ENCODE measurements at regions not wholly inside any gene's neighbourhood (a gene's known extent, or its start where the extent isn't known, plus 50 kb on each side); places are given as distances from the start of the nearest gene placed in this dataset.

GRCh38 chr7:96605045-96605716, 104.5 kb downstream of the SEM1 start:
- Mint-ChIP-seq H3K4me1 (no peaks in the 10 kb centered on the region), H3K27me3 (ENCODE audit: insufficient read depth, low read depth) (no peaks in the 10 kb centered on the region), H3K9me3 (no peaks in the 10 kb centered on the region), H3K36me3 (no peaks in the 10 kb centered on the region), H3K4me3 (no peak overlapping the region), H3K27ac (no peak overlapping the region)
- H3K27ac ChIP-seq, result no peak overlapping the region
- no peak for DNase-seq (ENCODE audit: low spot score)
- H3K36me3 ChIP-seq, result no peaks in the 10 kb centered on the region
- H3K4me1 ChIP-seq, result no peaks in the 10 kb centered on the region
- H3F3A ChIP-seq (ENCODE audit: low read depth), result no peaks in the 10 kb centered on the region
- H3K4me3 ChIP-seq, result no peak overlapping the region
- TF ChIP-seq EZH2 (IDR thresholded peaks at IDR 0.05) (no peak), EZH2phosphoT487 (IDR thresholded peaks at IDR 0.05) (no peak), CTCF (IDR thresholded peaks at IDR 0.05) (no peak)
- no peaks in the 10 kb centered on the region for H3K27me3 ChIP-seq
- no peaks in the 10 kb centered on the region for H3K79me2 ChIP-seq (ENCODE audit: low read depth)
- no peaks in the 10 kb centered on the region for H3K9me3 ChIP-seq (ENCODE audit: low read depth)
- no peaks in the 10 kb centered on the region for H4K20me1 ChIP-seq (ENCODE audit: low read depth)
- H2AFZ ChIP-seq (replicated peaks), result no peak overlapping the region
- no peak overlapping the region for H3K9ac ChIP-seq
- H3K4me2 ChIP-seq, result no peak overlapping the region

GRCh38 chr7:96599288-96599936, 110.2 kb downstream of the SEM1 start:
- Histone ChIP-seq H3K4me2 (peak overlapping the region; percentile 34), H3K27me3 (no peaks in the 10 kb centered on the region), H3K9me3 (ENCODE audit: low read depth) (no peaks in the 10 kb centered on the region), H4K20me1 (ENCODE audit: low read depth) (no peaks in the 10 kb centered on the region), H3K9ac (no peak overlapping the region), H3K27ac (peak overlapping the region; percentile 74), H3F3A (ENCODE audit: low read depth) (peaks cover 15% of the 10 kb centered on the region), H3K4me3 (no peak overlapping the region), H3K4me1 (peaks cover 34% of the 10 kb centered on the region), H3K79me2 (ENCODE audit: low read depth) (no peaks in the 10 kb centered on the region), H3K36me3 (peaks cover 3% of the 10 kb centered on the region), H2AFZ (replicated peaks) (peak overlapping the region; percentile 64)
- Mint-ChIP-seq H3K27ac (peak overlapping the region; percentile 85), H3K27me3 (ENCODE audit: insufficient read depth, low read depth) (no peaks in the 10 kb centered on the region), H3K4me3 (no peak overlapping the region), H3K36me3 (no peaks in the 10 kb centered on the region), H3K9me3 (no peaks in the 10 kb centered on the region), H3K4me1 (peaks cover 36% of the 10 kb centered on the region)
- DNase-seq (ENCODE audit: low spot score), result peak; percentile 31
- no peak for TF ChIP-seq CTCF (IDR thresholded peaks at IDR 0.05)
- no peak for TF ChIP-seq EZH2 (IDR thresholded peaks at IDR 0.05)
- no peak for TF ChIP-seq EZH2phosphoT487 (IDR thresholded peaks at IDR 0.05)

GRCh38 chr7:96598421-96598820, 111.2 kb downstream of the SEM1 start:
- Histone ChIP-seq H3K9ac (no peak overlapping the region), H3K79me2 (ENCODE audit: low read depth) (no peaks in the 10 kb centered on the region), H3F3A (ENCODE audit: low read depth) (peaks cover 15% of the 10 kb centered on the region), H3K4me1 (peaks cover 34% of the 10 kb centered on the region), H3K36me3 (peaks cover 3% of the 10 kb centered on the region), H3K27me3 (no peaks in the 10 kb centered on the region), H3K4me2 (peak overlapping the region; percentile 34), H2AFZ (replicated peaks) (no peak overlapping the region), H4K20me1 (ENCODE audit: low read depth) (no peaks in the 10 kb centered on the region), H3K4me3 (no peak overlapping the region), H3K9me3 (ENCODE audit: low read depth) (no peaks in the 10 kb centered on the region), H3K27ac (peak overlapping the region; percentile 74)
- Mint-ChIP-seq H3K4me3 (no peak overlapping the region), H3K4me1 (peaks cover 36% of the 10 kb centered on the region), H3K27me3 (ENCODE audit: insufficient read depth, low read depth) (no peaks in the 10 kb centered on the region), H3K27ac (no peak overlapping the region), H3K9me3 (no peaks in the 10 kb centered on the region), H3K36me3 (no peaks in the 10 kb centered on the region)
- no peak for DNase-seq (ENCODE audit: low spot score)
- TF ChIP-seq EZH2 (IDR thresholded peaks at IDR 0.05), result no peak
- no peak for TF ChIP-seq EZH2phosphoT487 (IDR thresholded peaks at IDR 0.05)

Measured in neural progenitor cell (in vitro differentiated cells).